HEK293T (cell line): ENCODE measurements at regions not wholly inside any gene's neighbourhood (a gene's known extent, or its start where the extent isn't known, plus 50 kb on each side); places are given as distances from the start of the nearest gene placed in this dataset.

ENCODE experiments used
- CTCF ChIA-PET: fragments of 350-600 bp; formaldehyde crosslinking; extraction: SDS; loops from one replicate; lab custom pipeline; 2021; ENCODE audit warnings: antibody characterized with exemption, inconsistent platforms; lab: Yijun Ruan, JAX
- POLR2A ChIA-PET: fragments of 350-600 bp; formaldehyde crosslinking; extraction: SDS; loops from one replicate; lab custom pipeline; 2020; ENCODE audit warnings: antibody characterized with exemption, inconsistent platforms; lab: Yijun Ruan, JAX
- DNase-seq: peaks from one replicate; pipeline ENCODE4 v3.0.0; 2012; ENCODE audit warnings: mixed read lengths; ENCODE audit errors: extremely low spot score
- ARNT ChIP-seq: fragments of 450-650 bp; IDR thresholded peaks from 2 replicates; pipeline ENCODE4 v1.6.1; 2017; ENCODE audit warnings: mild to moderate bottlenecking
- BHLHE40 ChIP-seq: fragments of 450-650 bp; IDR thresholded peaks from 2 replicates; pipeline ENCODE4 v1.6.1; 2016; ENCODE audit warnings: mild to moderate bottlenecking, moderate library complexity, borderline replicate concordance
- CTBP1 ChIP-seq: fragments of 450-650 bp; IDR thresholded peaks from 2 replicates; pipeline ENCODE4 v1.6.1; 2016; ENCODE audit warnings: borderline replicate concordance
- ELF4 ChIP-seq: fragments of 450-650 bp; IDR thresholded peaks from 2 replicates; pipeline ENCODE4 v1.6.1; 2017; ENCODE audit warnings: antibody characterized with exemption
- FOXA1 ChIP-seq: fragments of 450-650 bp; IDR thresholded peaks from 2 replicates; pipeline ENCODE4 v1.6.1; 2016; ENCODE audit warnings: mild to moderate bottlenecking
- FOXK2 ChIP-seq: fragments of 450-650 bp; IDR thresholded peaks from 2 replicates; pipeline ENCODE4 v1.6.1; 2016; ENCODE audit warnings: mild to moderate bottlenecking
- FOXM1 ChIP-seq: fragments of 450-650 bp; IDR thresholded peaks from 2 replicates; pipeline ENCODE4 v1.6.1; 2017; ENCODE audit warnings: mild to moderate bottlenecking, borderline replicate concordance
- HDGF ChIP-seq: fragments of 450-650 bp; IDR thresholded peaks from 2 replicates; pipeline ENCODE4 v1.6.1; 2017; ENCODE audit warnings: antibody characterized with exemption, borderline replicate concordance
- L3MBTL2 ChIP-seq: fragments of 450-650 bp; conservative IDR thresholded peaks from 2 replicates; pipeline ENCODE4 v1.6.1; 2016; ENCODE audit warnings: mild to moderate bottlenecking
- LEF1 ChIP-seq: fragments of 450-650 bp; IDR thresholded peaks from 2 replicates; pipeline ENCODE4 v1.6.1; 2017; ENCODE audit warnings: mild to moderate bottlenecking, borderline replicate concordance
- NFRKB ChIP-seq: fragments of 450-650 bp; IDR thresholded peaks from 2 replicates; pipeline ENCODE4 v1.6.1; 2016; ENCODE audit warnings: mild to moderate bottlenecking, moderate library complexity
- SP1 ChIP-seq: fragments of 450-650 bp; IDR thresholded peaks from 2 replicates; pipeline ENCODE4 v1.6.1; 2017
- SUZ12 ChIP-seq: fragments of 450-650 bp; IDR thresholded peaks from 2 replicates; pipeline ENCODE4 v1.6.1; 2016; ENCODE audit warnings: mild to moderate bottlenecking
- TARDBP ChIP-seq: fragments of 450-650 bp; IDR thresholded peaks from 2 replicates; pipeline ENCODE4 v1.6.1; 2016
- ZNF384 ChIP-seq: fragments of 450-650 bp; IDR thresholded peaks from 2 replicates; pipeline ENCODE4 v1.6.1; 2016
- TF ChIP-seq, protein P1 (sequence below): fragments of 450-650 bp; IDR thresholded peaks from 2 replicates; pipeline ENCODE4 v1.6.1; 2016

- DNase-seq = no peak
- POLR2A ChIA-PET = no interaction called here
- CTCF ChIA-PET = no interaction called here
- TF ChIP-seq SP1 (no peak), BHLHE40 (no peak), LEF1 (no peak), FOXK2 (no peak), L3MBTL2 (no peak), TARDBP (no peak), ELF4 (no peak), SUZ12 (no peak), ARNT (no peak), NFRKB (no peak), HDGF (no peak), FOXA1 (no peak), FOXM1 (no peak), CTBP1 (no peak), ZNF384 (no peak)
- TF ChIP-seq, protein P1, sequence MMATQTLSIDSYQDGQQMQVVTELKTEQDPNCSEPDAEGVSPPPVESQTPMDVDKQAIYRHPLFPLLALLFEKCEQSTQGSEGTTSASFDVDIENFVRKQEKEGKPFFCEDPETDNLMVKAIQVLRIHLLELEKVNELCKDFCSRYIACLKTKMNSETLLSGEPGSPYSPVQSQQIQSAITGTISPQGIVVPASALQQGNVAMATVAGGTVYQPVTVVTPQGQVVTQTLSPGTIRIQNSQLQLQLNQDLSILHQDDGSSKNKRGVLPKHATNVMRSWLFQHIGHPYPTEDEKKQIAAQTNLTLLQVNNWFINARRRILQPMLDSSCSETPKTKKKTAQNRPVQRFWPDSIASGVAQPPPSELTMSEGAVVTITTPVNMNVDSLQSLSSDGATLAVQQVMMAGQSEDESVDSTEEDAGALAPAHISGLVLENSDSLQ = no peak
Measured at GRCh38 chr2:103218516-103218915, 456.7 kb downstream of the TMEM182 start.

- DNase-seq = no peak
- POLR2A ChIA-PET = no interaction called here
- TF ChIP-seq HDGF (no peak), SUZ12 (no peak), ZNF384 (no peak), CTBP1 (no peak), SP1 (no peak), FOXK2 (no peak), ELF4 (no peak), FOXA1 (no peak), LEF1 (no peak), NFRKB (no peak), BHLHE40 (no peak), ARNT (no peak), L3MBTL2 (no peak), FOXM1 (no peak)
- TF ChIP-seq, protein P1 = no peak
- CTCF ChIA-PET = interaction anchor here (0.9 kb wide), 1 partner anchor 60 kb away, joined by 3 read pairs; no protein-coding TSS in a partner anchor
Measured at GRCh38 chr2:103219398-103219797, 457.6 kb downstream of the TMEM182 start.

DNA sequence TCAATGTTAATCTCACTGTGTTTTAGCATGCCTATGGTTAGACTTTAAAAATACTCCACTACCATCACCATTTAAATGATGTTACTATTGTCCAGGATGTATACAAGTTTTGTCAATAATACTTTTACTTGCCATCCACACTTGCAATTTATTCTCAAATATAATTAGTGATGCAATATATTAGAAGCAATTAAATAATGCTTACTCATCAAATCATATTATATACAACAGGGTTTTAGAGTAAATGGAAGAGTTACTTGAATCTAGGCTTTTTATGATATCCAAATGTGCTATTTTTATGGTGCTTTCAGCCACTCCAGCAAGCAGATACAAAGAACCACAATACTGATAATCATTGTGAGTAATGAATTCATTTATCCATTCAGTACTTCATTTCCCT, 461.1 kb downstream of the TMEM182 start:
- no peak for DNase-seq
- ChIA-PET CTCF (no interaction called here), POLR2A (no interaction called here)
- TF ChIP-seq NFRKB = no peak
- TF ChIP-seq TARDBP = no peak
- no peak for TF ChIP-seq ELF4
- TF ChIP-seq FOXK2 = no peak
- no peak for TF ChIP-seq SP1
- TF ChIP-seq FOXM1 = no peak
- no peak for TF ChIP-seq ARNT
- no peak for TF ChIP-seq SUZ12
- no peak for TF ChIP-seq L3MBTL2
- no peak for TF ChIP-seq FOXA1
- no peak for TF ChIP-seq LEF1
- no peak for TF ChIP-seq CTBP1
- TF ChIP-seq BHLHE40 = no peak
- no peak for TF ChIP-seq HDGF
- TF ChIP-seq, protein P1 = no peak
- TF ChIP-seq ZNF384 = no peak

- TF ChIP-seq FOXA1 (no peak), ELF4 (no peak), TARDBP (no peak), SUZ12 (no peak), ARNT (no peak), FOXM1 (no peak), LEF1 (no peak), BHLHE40 (no peak), NFRKB (no peak), HDGF (no peak)
- TF ChIP-seq, protein P1 = no peak
- ChIA-PET CTCF (no interaction called here), POLR2A (no interaction called here)
- no peak for DNase-seq
Measured at GRCh38 chr2:103230796-103231195, 469.0 kb downstream of the TMEM182 start.

GRCh38 chr2:103232865-103233264, 471.0 kb downstream of the TMEM182 start:
- TF ChIP-seq SUZ12 (no peak), ELF4 (no peak), CTBP1 (no peak), ARNT (no peak), FOXK2 (no peak), BHLHE40 (no peak), SP1 (no peak), TARDBP (no peak), FOXA1 (no peak), FOXM1 (no peak), LEF1 (no peak), L3MBTL2 (no peak), NFRKB (no peak), HDGF (no peak), ZNF384 (no peak)
- TF ChIP-seq, protein P1 = no peak
- no peak for DNase-seq
- CTCF ChIA-PET = interaction anchor here (0.7 kb wide), 1 partner anchor 42 kb away, joined by 3 read pairs; no protein-coding TSS in a partner anchor
- POLR2A ChIA-PET = no interaction called here
